Prostate gland (tissue), 2 donors: ENCODE measurements at regions not wholly inside any gene's neighbourhood (a gene's known extent, or its start where the extent isn't known, plus 50 kb on each side); places are given as distances from the start of the nearest gene placed in this dataset.

Experiments used
- CTCF ChIP-seq, 4 experiments: fragments of 200-600 bp in 2 of 4; fragments of 450-650 bp in 2 of 4; sonication (generic) in 2 of 4; IDR thresholded peaks; 1 replicate in 3 of 4; 2 replicates in 1 of 4; pipeline ENCODE4 v1.5.1; 2016 to 2019; ENCODE audit warnings: antibody characterized with exemption in 4 of 4, mild to moderate bottlenecking in 2 of 4, moderate library complexity in 2 of 4
- POLR2A ChIP-seq: fragments of 450-650 bp; IDR thresholded peaks from one replicate; pipeline ENCODE4 v1.6.1; 2016; ENCODE audit warnings: antibody characterized with exemption, mild to moderate bottlenecking
- POLR2AphosphoS5 ChIP-seq: sonication (generic); formaldehyde crosslinking; IDR thresholded peaks from one replicate; pipeline ENCODE4 v1.6.1; 2017; ENCODE audit warnings: antibody characterized with exemption

GRCh38 chr2:209138079-209138478 is 285.8 kb upstream of the MAP2 start:
- no peak for TF ChIP-seq CTCF (IDR thresholded peaks at IDR 0.05)
- TF ChIP-seq POLR2A = no peak
- no peak for TF ChIP-seq POLR2AphosphoS5
